HG02852 (cell line): ENCODE measurements at regions not wholly inside any gene's neighbourhood (a gene's known extent, or its start where the extent isn't known, plus 50 kb on each side); places are given as distances from the start of the nearest gene placed in this dataset.

Experiments used
- ATAC-seq: cut with Tn5 transposase; IDR thresholded peaks from one replicate; pipeline ENCODE4 v1.9.1; 2021; ENCODE audit warnings: mild to moderate bottlenecking, moderate library complexity; ENCODE audit not compliant: unreplicated experiment

- ATAC-seq: no peak
Observed at GRCh38 chr6:148652205-148652604, 94.6 kb upstream of the UST start.

GRCh38 chr6:148653138-148653776 lies 93.6 kb upstream of the UST start:
- ATAC-seq: no peak

GRCh38 chr6:148657048-148657447 lies 89.8 kb upstream of the UST start:
- no peak for ATAC-seq

GRCh38 chr6:148658681-148659430 lies 88.0 kb upstream of the UST start:
- ATAC-seq: no peak

- no peak for ATAC-seq
Observed at GRCh38 chr6:148667395-148667794, 79.4 kb upstream of the UST start.

GRCh38 chr6:148671085-148671484 lies 75.7 kb upstream of the UST start:
- no peak for ATAC-seq

GRCh38 chr6:148671952-148672351 lies 74.9 kb upstream of the UST start:
- ATAC-seq: no peak

GRCh38 chr6:148674306-148674705 lies 72.5 kb upstream of the UST start:
- no peak for ATAC-seq

- ATAC-seq: peak; percentile 87
Observed at GRCh38 chr6:148677594-148678476, 69.0 kb upstream of the UST start.

GRCh38 chr6:148678682-148679081 lies 68.1 kb upstream of the UST start:
- ATAC-seq: no peak

- no peak for ATAC-seq
Observed at GRCh38 chr6:148681666-148682065, 65.2 kb upstream of the UST start.

GRCh38 chr6:148682252-148682651 lies 64.6 kb upstream of the UST start:
- no peak for ATAC-seq

GRCh38 chr6:148682990-148683389 lies 63.8 kb upstream of the UST start:
- ATAC-seq: peak; percentile 42

- ATAC-seq: no peak
Observed at GRCh38 chr6:148689168-148689567, 57.7 kb upstream of the UST start.

- ATAC-seq: peak; percentile 45
Observed at GRCh38 chr6:148693882-148694484, 52.8 kb upstream of the UST start.
